Activated CD4-positive, alpha-beta T cell treated with anti-CD3 and anti-CD28 coated beads for 48 hours (primary cell): ENCODE measurements at regions not wholly inside any gene's neighbourhood (a gene's known extent, or its start where the extent isn't known, plus 50 kb on each side); places are given as distances from the start of the nearest gene placed in this dataset.

Experiments used
- DNase-seq: peaks from one replicate; pipeline ENCODE4 v3.0.0-alpha.2; 2020

DNA sequence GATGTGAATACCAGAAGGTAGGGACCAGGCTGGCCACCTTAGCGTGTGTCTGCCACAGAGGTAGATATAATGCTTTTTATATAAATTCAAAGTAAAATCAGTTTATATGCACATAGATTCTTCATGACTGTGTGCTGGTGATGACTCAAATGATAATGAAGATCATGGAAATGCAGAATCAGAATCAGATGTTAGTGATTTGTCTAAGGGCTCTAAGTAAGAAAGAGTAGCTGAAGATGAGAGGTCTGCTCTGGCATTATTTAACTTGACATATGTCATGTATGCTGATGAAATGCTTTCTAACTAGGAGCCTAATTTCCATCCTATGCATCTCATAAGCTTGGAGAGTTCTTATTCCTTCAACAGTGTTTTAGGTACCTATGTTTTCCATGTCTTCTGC lies 50.3 kb upstream of the DPH6 start:
- no peak for DNase-seq

DNA sequence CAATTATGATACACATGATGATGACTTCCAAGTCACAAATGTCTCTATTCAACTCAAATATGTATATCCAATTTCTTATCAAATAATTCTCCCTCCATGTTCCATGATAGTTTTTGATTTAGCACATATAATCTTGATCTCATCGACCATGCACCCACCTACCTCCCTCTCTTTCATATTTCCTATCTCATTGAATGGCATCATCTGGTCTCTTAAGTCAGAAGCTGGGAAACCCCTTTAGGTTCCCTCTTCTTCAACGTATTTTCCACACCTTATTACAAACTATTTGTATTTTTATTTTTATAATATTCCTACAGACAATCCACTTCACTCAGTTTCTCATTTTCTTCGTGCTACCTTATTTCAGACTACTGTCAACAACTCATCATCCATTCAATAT lies 56.9 kb upstream of the DPH6 start:
- no peak for DNase-seq

DNA sequence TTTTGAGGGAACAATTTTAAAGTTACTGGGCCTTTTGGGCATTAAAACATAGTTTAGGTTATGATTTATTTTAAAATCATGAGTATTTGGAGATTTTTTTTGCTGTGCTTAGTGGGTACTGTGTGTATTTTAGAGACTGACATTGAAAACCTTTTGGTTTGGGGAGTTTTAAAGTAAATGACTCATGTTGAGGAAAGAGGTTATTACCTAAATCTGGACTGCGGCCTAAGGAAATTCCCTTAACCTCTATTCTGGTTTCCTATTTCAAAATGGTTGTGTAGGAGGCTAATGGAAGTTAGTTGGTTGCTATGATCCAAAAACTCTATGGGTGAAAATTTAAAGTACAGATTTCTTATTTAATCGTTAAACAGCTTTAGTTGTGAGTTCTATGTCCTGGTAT lies 57.3 kb upstream of the DPH6 start:
- DNase-seq: no peak

DNA sequence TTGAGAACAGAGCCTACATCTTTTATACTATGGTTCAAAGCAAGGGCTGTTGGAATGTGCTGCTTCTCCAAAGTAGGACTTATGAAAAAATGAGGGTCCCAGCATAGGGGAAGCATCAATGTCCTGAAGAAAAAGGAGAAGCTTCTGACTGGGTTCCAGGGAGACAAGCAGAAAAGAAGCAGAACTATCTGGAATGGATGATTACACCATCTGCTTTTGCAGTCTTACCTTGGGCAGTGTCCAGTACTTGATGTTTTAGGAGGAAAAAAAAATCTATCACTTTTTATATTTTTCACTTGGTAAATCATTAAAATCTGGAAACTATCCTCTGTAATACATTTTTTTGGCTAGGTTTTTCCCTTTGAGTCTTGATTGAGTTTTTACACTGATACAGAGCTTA lies 57.9 kb upstream of the DPH6 start:
- no peak for DNase-seq

DNA sequence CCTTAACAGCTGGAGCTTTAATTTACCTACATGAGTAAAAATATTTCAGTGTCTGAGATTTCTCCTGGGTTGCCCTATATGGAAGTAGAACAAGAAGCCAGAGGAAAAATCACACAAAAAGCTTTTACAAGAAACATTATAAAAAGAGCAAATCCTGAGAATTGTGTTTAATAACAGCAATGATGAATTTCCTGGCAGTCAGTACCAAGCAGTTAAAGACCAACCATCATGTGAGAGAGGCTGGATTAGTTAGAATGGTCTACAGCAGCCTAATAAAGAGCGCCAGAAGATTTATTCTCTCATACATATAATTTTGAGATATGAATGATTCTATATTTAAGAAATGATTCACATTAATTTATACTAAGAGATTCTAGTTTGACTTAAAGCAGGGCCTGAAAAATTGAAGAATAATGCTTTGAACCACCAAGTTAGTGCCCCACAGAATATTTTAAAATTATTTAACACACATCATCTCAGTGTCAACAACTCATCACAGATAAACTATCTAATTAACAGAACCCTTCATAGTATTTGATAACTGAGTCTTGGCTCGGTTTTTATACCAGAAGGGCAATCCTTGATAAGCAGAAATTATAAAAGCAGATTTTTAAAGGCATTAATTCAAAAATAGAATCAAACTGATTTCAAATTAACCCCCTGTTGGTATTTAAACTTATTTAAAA lies 59.9 kb upstream of the DPH6 start:
- DNase-seq: no peak

DNA sequence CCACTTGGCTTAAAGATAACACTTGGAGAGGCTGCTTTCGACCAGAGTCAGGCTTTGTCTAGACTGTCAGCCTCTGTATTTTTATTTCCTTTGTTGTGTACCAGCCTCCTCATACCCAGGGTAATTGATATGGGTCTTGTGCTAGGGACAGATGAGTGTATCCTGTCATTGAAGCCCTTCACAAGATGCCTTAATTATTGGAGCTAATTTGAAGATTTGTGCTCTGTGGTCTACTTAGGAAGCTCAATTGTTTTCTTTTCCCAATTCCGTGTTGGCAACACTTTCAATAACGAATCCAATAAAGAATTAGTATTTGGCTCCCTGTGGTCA lies 60.5 kb upstream of the DPH6 start:
- no peak for DNase-seq

DNA sequence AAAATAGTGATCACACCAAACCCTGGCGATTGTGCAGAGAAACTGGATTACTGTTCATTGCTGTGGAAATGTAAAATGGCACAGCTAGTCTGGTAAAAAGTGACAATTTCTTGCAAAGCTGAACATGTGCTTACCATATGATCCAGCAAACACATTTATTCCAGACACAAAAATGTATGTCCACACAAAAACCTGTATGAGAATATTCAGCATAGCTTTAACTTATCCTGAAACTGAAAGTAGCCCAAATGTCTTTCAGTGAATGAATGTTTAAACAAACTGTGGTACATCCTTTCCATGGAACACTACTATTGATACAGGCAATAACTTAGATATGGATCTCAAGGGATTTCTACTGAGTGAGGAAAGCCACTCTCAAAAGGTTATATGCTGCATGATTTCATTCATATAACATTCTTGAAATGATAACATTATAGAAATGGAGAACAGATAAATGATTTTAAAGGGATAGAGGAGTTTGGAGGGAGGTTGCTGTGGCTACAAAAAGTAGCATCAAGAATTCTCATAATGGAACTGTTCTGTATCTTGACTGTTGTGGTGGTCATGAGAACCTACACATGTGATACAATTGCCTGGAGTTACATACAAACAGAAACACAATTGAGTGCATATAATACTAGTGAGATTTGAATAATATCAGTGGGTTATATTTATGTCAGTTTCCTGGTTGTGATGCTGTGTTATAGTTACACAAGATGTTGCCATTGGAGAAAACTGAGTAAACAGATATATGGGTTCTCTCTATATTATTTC lies 70.7 kb upstream of the DPH6 start:
- no peak for DNase-seq

DNA sequence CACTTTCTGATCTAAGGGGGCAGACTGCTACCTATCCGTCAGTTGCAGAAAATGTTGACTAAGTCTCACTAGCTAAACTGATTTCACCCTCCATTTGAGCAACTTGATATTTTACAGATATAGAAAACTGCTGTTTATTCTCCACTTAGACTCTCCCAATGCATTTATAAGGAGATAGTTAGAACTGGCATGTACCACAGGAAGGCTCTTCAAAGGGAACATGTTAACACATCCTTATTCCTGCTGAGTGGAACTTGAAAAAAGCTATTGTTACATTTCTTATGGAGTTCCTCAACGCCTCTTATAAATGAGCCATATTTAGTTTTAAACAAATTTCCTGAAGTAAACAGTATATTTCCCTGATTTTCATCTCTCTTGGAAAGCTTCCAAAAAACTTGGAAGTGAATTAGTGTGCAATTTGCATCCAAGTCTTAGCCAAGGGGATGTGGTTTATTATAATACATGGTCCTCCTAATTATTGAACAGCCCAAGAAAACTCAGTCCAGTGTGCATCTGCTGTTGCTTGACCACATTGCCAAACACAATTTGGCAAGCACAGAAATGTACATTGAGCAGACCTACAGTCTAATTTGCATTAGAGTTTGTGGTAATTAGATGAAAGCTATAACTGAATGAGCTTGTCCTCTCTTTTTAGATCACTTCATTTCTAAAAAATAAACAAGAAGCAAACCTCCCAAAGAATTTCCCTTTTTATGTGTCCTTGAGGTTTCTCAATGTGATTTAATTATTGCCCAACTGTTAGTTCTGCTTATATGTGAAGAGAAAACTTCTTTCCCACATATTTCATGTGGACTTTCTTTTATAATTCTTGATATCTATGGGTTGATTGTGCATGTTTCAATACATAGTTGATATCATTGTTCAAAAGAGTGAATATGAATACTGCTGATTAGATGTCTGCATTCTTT lies 72.6 kb upstream of the DPH6 start:
- DNase-seq: no peak

DNA sequence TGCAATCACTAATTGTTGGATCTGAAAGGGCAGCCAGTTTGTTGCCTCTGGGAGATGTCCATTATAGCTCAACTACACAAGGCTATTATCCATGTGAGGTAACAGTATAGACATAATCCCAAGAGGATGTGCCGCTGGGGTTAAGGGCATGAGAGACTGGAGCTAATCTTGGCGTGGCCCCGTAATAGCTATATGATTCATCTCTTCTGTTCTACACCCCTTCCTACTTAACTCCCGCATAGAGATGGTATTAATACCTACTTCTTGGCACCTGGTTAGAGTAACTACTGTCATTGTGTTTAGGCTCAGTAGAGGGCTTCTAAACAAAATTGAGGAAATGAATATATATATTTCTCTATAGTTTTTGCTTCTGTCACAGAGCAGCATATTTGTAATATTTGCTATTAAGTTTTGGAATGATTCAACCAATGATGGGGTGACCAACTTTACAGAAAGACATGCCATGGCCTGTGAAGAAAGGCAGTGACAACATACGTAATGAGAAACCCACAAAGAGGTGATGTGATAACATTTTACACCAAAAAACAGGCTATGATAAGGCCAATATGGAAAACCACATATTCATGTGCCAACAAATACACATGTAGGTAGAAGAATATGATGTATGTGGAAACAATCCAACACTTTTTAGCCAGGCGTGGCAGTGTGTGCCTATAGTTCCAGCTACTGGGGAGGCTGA lies 76.8 kb upstream of the DPH6 start:
- DNase-seq: no peak

DNA sequence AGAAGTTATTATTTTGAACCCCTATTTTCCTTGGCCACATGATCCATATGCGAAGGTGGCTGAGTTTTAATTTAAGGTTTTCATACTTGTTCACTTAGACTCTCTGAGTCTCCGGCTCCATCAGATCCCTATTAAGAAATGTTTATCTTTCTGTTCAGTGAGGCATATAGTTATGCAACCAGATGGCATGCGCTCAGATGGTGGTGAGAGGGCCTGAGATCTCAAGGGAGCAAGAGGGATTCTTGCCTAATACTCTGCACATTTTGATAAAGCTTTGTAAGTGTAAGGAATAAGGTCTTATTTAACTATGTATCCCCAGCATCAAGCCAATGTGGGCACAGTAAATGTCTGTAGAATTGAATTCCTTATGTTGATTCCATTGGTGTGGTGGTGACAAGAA lies 78.9 kb upstream of the DPH6 start:
- no peak for DNase-seq

DNA sequence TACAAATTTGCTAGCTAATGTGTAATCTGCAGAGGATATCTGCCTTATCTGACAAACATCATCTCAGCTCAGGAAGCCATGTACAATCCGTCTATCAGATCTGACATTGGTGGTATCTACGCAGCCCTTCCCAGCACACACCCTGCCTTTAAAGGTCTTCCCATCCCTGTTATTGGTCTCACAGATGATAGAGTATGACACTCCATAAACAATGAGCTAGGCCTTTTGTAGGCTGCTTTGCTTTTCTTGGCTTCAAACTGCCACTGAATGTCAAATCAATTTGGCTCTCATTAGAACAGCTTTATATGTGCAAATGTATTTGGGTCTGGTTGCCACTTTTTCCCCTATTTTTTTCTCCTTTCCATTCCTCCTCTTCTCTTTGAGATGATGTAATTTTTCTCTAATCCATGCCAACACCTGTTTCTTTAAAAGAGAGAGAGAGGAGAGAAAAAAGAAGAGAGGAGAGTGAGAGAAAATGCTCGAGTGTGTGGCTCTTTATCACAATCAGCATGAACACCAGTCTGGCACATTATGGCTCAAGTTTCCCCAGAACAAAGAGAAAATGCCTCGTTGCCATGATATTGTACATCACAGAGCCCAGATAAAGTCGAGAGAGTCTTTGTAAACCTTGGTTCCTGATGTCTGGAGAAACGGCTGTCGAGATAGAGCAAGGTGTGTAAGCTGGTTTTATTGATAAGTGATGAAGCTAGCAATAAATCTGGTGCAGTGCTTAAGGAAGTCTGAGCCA lies 80.8 kb upstream of the DPH6 start:
- no peak for DNase-seq

DNA sequence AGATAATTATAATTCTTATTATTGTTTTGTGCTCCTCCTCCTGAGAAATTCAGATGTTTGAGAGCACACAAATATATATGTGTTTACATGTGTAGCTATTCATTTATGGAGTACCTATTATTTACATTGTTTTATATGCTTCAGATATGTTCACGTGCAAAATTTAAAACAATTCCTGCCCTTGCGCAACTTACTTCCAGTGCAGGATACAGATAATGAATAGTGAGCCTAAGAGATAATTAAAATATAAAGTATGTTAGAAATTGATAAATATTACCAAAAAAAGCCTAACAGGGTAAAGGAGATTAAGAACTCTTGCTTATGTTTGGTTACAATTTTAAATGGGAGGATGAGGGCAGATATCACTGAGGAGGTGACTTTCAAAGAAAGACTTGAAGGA lies 81.7 kb upstream of the DPH6 start:
- no peak for DNase-seq

DNA sequence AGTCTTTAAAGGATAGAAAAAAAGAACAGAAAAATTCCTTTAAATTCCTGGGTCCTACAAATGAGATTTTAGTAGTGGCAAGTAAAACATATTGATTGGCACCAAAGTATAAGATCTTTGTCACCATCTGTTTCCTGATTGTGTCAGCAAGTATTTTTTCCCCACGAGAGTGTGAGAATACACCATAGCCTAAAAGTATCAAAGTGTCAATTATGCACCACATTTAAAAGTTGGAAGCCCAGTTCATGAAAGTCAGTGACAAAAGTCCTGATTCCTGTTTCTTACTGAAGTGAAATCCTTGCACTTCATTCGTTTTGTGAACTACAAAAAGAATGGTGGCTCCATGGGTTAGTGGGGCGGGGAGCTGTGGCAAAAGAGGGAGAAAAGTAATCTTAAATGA lies 83.8 kb upstream of the DPH6 start:
- DNase-seq: no peak

DNA sequence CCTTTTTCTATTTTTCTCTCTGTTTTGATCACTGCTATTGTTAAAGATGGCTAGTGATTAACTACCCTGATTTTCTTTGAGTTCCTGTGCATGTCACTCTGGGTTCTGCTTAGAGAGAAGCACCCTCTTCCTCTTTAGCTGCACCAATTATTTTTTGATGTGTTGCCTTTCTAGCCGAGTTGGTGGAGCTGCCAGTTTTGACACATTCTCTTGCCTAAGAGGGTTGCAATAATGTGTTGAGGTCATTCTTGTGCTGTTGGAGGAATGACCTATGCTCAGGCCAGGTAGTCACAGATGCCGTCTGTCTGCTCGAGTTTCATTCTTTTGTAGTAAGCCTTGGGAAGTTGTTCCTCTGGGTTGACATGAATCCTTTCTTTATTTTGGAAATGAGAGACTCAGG lies 84.6 kb upstream of the DPH6 start:
- no peak for DNase-seq

DNA sequence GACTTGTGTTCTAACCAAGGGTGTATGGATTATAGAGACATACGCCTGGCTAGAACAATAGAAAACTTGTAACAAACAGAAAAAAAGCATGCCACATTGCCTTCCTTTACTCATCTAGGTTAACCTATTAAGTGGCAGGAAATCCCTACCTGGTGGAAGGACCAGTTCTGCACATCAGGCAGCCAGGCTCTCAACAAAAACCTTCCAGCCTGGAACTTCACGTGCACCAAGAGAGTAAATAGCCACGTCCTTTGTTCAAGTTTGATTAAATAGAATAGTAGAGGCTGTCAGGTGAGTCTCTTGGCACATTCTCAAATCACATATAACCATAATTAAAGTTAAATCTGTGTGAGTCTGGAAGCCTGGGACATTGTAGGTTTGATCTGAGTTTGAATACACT lies 85.0 kb upstream of the DPH6 start:
- DNase-seq: no peak

DNA sequence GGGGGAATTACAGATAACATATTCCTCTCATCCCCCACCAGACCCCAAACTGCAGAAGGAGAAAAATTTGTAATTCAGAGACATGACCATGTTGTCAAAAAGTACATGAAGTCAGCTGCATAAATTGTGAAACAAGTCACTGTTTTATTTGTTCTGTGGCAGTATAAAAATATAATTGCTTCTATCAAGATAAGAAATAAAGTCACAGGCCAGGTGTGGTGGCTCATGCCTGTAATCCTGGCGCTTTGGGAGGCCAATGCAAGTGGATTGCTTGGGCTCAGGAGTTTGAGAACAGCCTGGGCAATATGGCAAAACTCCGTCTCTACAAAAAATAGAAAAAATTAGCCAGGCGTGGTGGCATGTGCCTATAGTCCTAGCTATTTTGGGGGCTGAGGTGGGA lies 87.7 kb upstream of the DPH6 start:
- no peak for DNase-seq

DNA sequence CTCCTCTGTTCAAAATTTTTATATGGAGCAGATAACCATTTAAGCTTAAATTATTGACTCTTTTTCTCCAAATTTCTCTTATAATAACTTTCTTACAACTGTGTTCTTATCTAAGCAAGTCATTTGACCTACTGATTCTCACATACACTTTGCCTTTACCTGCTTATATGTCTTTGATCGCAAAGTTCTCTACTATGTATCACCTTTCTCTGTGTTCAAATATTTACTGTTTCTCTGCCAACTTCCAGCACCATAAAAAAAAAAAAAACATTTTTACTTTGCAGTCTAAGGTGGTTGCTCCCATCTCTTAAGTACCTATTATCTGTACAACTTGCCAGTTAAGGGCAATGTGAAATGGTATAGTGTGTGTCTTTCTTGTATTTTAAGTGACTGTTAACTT lies 100.8 kb upstream of the DPH6 start:
- DNase-seq: no peak

DNA sequence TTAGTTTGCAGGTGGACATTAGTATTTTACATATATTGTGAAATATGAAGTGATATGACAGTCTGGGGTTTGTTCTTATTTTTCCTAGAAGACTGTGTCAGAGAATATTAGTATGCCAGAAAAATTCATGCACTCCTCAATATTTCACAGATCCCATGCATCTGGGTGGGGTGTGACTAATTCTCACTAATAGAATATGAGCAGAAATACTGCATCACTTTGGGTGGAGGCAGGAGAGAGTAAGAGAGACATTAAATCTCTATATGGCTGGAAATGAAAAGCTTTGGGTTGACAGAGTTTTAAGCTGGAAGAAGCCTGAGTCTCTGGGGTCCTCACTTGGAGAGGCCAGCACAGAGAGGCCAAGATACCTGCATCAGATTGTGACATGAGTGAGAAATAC lies 101.3 kb upstream of the DPH6 start:
- no peak for DNase-seq

DNA sequence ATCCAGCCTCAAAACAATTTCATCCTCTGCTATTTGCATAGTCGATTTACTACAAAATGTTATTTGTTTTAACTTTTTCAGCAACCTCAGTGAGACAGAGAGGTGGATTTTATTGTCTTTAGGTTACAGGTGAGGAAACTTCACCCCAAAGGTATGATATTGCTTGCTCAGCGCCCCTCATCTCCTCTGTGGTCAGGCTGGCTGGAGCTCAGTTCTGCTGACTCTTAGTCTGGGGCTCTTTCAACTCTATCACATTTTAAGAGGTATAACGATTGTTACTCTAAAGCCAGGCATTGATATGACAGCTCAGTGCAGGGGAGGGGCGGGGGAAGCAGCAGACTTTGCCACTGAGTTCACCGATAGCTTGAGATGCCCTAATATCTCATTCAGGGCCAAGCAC lies 103.0 kb upstream of the DPH6 start:
- no peak for DNase-seq

DNA sequence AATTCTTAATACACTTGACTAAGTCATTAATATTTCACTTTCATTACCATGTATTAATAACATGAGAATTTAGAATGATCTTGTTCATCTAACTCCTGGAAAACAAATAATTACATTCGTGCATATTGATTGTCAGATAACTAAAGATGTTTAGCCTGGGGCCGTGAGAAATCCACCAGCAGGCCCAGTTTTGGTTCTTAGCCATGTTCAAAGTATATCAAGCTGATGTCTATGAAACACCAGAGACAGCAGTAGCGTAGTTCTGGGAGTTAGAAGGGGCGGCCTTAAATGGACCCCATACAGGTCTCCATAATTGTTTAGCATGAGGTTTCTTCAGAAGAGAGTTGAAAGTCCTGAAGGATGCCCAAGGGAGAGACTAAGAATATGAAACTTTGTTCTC lies 103.6 kb upstream of the DPH6 start:
- no peak for DNase-seq

DNA sequence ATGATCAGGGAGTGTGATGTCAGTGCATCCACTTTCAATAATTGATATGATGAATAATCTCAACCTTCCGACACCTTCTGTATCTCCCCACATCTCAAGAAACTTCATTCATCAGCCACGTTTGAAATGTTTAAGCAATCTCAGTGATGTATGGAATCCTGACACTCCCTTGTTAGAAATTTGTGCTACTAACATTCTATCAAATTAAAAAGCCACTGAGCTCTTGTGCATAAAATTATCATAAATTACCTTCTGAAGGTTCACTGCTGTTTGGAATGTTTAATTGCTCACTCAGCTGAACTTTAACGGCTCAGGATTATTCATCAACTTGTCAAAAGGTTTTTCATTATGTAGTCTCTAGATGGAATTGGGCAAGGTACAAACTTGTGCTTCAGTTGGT lies 108.4 kb upstream of the DPH6 start:
- DNase-seq: no peak

DNA sequence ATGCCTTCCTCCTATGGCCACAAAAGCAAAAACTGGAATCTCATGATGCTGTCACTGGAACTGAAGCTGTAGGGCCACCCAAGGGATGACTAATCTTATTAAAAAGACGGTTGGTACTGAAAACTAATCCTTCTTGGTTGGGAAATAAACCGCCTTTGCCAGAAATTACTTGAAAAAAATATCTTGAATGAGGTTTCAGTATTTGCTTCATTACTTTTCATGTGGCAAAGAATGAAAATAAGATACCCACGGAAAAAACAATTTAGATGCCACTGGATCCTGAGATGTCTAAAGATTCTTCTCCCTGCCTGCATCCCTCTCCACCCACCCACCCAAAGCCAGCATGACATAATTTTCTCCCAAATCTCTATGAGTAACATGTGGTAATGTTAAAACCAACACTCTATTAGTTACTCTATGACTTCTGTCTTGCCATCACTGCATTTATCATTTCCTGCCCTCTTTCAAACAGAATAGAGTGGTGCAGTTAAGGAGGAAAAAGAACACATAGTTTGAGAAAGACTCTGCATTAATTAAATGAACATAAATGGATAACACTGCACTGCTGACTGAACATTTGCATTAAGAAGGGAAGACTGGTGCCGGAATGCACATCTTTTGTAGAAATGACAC lies 111.8 kb upstream of the DPH6 start:
- DNase-seq: peak; percentile 28
